GM12878 (cell line): ENCODE measurements at regions not wholly inside any gene's neighbourhood (a gene's known extent, or its start where the extent isn't known, plus 50 kb on each side); places are given as distances from the start of the nearest gene placed in this dataset.

Experiments
- BACH1 ChIP-seq: fragments of 450-650 bp; IDR thresholded peaks from 2 replicates; pipeline ENCODE4 v1.6.1; 2017; ENCODE audit warnings: mild to moderate bottlenecking, borderline replicate concordance
- BCL11A ChIP-seq: IDR thresholded peaks from 2 replicates; pipeline ENCODE4 v1.6.1; 2011; ENCODE audit warnings: low read depth, low read length
- JUND ChIP-seq: IDR thresholded peaks from 2 replicates; pipeline ENCODE4 v1.6.1; 2012; ENCODE audit warnings: low read depth, mild to moderate bottlenecking, low read length, improper control_type of control experiment, moderate library complexity
- MXI1 ChIP-seq: fragments of 150-350 bp; IDR thresholded peaks from 2 replicates; pipeline ENCODE4 v1.6.1; 2011; ENCODE audit warnings: low read depth, mild to moderate bottlenecking, inconsistent platforms, low read length, improper control_type of control experiment
- POLR2AphosphoS5 ChIP-seq: IDR thresholded peaks from 2 replicates; pipeline ENCODE4 v1.6.1; 2011; ENCODE audit warnings: mild to moderate bottlenecking, low read length, inconsistent platforms
- SUZ12 ChIP-seq: fragments of 200-600 bp; sonication (generic); IDR thresholded peaks from one replicate; pipeline ENCODE4 v1.6.1; 2018; ENCODE audit warnings: antibody characterized with exemption, mild to moderate bottlenecking; ENCODE audit not compliant: unreplicated experiment
- TARDBP ChIP-seq: IDR thresholded peaks from 2 replicates; pipeline ENCODE4 v1.6.1; 2016; ENCODE audit warnings: borderline replicate concordance
- TCF12 ChIP-seq: IDR thresholded peaks from 2 replicates; pipeline ENCODE4 v1.6.1; 2011; ENCODE audit warnings: low read depth, mild to moderate bottlenecking, low read length
- TF ChIP-seq, protein P1 (sequence below), 3 experiments: IDR thresholded peaks in 2 of 3; conservative IDR thresholded peaks in 1 of 3; 2 replicates each; pipeline ENCODE4 v1.5.1; 2011; ENCODE audit warnings: low read depth in 3 of 3, low read length in 3 of 3, mild to moderate bottlenecking in 3 of 3, control low read depth in 2 of 3, moderate library complexity in 2 of 3, inconsistent platforms in 1 of 3, mixed read lengths in 1 of 3; ENCODE audit not compliant: control insufficient read depth in 2 of 3, insufficient read depth in 1 of 3; ENCODE audit errors: extremely low read depth in 1 of 3
- TF ChIP-seq, protein P2 (sequence below): IDR thresholded peaks from 2 replicates; pipeline ENCODE4 v1.6.1; 2011; ENCODE audit warnings: low read depth, low read length, improper control_type of control experiment, borderline replicate concordance
- TF ChIP-seq, protein P3 (sequence below): fragments of 450-650 bp; IDR thresholded peaks from 2 replicates; pipeline ENCODE4 v1.6.1; 2017; ENCODE audit warnings: mild to moderate bottlenecking, moderate library complexity
- TF ChIP-seq, protein P4 (sequence below): fragments of 150-350 bp; IDR thresholded peaks from 2 replicates; pipeline ENCODE4 v1.6.1; 2016; ENCODE audit warnings: low read depth, low read length

DNA sequence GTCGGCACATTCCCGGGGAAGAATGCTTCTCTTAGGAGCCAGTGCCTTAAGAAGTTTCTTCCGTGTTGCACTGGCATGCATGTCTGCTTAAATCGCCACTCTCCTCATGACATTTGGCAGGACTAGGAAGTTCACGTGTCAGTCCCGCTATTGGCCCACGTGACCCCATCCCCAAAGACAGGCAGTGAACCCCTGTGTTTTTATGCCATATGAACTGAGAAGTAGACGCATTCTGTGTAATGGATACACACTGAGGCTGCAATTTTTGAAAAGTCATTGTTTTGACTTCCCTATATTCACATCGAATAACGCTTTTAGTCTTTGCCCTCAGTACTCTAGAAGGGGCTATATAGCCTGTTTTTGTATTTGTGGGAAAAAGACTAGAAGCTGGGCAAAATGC, 125.6 kb upstream of the TBL1XR1 start:
- TF ChIP-seq, protein P1, sequence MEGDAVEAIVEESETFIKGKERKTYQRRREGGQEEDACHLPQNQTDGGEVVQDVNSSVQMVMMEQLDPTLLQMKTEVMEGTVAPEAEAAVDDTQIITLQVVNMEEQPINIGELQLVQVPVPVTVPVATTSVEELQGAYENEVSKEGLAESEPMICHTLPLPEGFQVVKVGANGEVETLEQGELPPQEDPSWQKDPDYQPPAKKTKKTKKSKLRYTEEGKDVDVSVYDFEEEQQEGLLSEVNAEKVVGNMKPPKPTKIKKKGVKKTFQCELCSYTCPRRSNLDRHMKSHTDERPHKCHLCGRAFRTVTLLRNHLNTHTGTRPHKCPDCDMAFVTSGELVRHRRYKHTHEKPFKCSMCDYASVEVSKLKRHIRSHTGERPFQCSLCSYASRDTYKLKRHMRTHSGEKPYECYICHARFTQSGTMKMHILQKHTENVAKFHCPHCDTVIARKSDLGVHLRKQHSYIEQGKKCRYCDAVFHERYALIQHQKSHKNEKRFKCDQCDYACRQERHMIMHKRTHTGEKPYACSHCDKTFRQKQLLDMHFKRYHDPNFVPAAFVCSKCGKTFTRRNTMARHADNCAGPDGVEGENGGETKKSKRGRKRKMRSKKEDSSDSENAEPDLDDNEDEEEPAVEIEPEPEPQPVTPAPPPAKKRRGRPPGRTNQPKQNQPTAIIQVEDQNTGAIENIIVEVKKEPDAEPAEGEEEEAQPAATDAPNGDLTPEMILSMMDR (IDR thresholded peaks at IDR 0.05 in 2 of 3, conservative IDR thresholded peaks at IDR 0.05 in 1 of 3; ENCODE audit: control insufficient read depth in 2 of 3, extremely low read depth in 1 of 3, insufficient read depth in 1 of 3, low read depth in 3 of 3, low read length in 3 of 3) = no peak
- TF ChIP-seq, protein P2, sequence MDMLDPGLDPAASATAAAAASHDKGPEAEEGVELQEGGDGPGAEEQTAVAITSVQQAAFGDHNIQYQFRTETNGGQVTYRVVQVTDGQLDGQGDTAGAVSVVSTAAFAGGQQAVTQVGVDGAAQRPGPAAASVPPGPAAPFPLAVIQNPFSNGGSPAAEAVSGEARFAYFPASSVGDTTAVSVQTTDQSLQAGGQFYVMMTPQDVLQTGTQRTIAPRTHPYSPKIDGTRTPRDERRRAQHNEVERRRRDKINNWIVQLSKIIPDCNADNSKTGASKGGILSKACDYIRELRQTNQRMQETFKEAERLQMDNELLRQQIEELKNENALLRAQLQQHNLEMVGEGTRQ = no peak
- TF ChIP-seq TCF12 = no peak
- no peak for TF ChIP-seq BCL11A
- no peak for TF ChIP-seq SUZ12
- TF ChIP-seq JUND = no peak
- no peak for TF ChIP-seq BACH1
- no peak for TF ChIP-seq MXI1
- no peak for TF ChIP-seq POLR2AphosphoS5
- TF ChIP-seq, protein P3, sequence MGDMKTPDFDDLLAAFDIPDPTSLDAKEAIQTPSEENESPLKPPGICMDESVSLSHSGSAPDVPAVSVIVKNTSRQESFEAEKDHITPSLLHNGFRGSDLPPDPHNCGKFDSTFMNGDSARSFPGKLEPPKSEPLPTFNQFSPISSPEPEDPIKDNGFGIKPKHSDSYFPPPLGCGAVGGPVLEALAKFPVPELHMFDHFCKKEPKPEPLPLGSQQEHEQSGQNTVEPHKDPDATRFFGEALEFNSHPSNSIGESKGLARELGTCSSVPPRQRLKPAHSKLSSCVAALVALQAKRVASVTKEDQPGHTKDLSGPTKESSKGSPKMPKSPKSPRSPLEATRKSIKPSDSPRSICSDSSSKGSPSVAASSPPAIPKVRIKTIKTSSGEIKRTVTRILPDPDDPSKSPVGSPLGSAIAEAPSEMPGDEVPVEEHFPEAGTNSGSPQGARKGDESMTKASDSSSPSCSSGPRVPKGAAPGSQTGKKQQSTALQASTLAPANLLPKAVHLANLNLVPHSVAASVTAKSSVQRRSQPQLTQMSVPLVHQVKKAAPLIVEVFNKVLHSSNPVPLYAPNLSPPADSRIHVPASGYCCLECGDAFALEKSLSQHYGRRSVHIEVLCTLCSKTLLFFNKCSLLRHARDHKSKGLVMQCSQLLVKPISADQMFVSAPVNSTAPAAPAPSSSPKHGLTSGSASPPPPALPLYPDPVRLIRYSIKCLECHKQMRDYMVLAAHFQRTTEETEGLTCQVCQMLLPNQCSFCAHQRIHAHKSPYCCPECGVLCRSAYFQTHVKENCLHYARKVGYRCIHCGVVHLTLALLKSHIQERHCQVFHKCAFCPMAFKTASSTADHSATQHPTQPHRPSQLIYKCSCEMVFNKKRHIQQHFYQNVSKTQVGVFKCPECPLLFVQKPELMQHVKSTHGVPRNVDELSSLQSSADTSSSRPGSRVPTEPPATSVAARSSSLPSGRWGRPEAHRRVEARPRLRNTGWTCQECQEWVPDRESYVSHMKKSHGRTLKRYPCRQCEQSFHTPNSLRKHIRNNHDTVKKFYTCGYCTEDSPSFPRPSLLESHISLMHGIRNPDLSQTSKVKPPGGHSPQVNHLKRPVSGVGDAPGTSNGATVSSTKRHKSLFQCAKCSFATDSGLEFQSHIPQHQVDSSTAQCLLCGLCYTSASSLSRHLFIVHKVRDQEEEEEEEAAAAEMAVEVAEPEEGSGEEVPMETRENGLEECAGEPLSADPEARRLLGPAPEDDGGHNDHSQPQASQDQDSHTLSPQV = no peak
- TF ChIP-seq, protein P4, sequence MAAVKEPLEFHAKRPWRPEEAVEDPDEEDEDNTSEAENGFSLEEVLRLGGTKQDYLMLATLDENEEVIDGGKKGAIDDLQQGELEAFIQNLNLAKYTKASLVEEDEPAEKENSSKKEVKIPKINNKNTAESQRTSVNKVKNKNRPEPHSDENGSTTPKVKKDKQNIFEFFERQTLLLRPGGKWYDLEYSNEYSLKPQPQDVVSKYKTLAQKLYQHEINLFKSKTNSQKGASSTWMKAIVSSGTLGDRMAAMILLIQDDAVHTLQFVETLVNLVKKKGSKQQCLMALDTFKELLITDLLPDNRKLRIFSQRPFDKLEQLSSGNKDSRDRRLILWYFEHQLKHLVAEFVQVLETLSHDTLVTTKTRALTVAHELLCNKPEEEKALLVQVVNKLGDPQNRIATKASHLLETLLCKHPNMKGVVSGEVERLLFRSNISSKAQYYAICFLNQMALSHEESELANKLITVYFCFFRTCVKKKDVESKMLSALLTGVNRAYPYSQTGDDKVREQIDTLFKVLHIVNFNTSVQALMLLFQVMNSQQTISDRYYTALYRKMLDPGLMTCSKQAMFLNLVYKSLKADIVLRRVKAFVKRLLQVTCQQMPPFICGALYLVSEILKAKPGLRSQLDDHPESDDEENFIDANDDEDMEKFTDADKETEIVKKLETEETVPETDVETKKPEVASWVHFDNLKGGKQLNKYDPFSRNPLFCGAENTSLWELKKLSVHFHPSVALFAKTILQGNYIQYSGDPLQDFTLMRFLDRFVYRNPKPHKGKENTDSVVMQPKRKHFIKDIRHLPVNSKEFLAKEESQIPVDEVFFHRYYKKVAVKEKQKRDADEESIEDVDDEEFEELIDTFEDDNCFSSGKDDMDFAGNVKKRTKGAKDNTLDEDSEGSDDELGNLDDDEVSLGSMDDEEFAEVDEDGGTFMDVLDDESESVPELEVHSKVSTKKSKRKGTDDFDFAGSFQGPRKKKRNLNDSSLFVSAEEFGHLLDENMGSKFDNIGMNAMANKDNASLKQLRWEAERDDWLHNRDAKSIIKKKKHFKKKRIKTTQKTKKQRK = no peak
- TF ChIP-seq TARDBP = no peak
